HCT116 (cell line): ENCODE measurements at regions not wholly inside any gene's neighbourhood (a gene's known extent, or its start where the extent isn't known, plus 50 kb on each side); places are given as distances from the start of the nearest gene placed in this dataset.

Source experiments
- ATAC-seq: fragments of 200-7000 bp; cut with Tn5 transposase; 2 replicates; pipeline ENCODE4 v1.9.1; 2020; ENCODE audit warnings: mild to moderate bottlenecking, moderate library complexity
- BruUV-seq: library from RNA; stranded (reverse); fragments of 400-500 nt; replicated peaks from 2 replicates; lab custom pipeline; 2021; lab: Mats Ljungman, UMichigan
- CTCF ChIA-PET: fragments of 300-600 bp; sonication (Branson Sonifier 250); formaldehyde crosslinking; loops from one replicate; lab custom pipeline; 2021; ENCODE audit warnings: antibody characterized with exemption; lab: Charles Lee
- POLR2A ChIA-PET: fragments of 300-600, 350-600 bp; sonication (Branson Sonifier 250); formaldehyde crosslinking; loops from one replicate; lab custom pipeline; 2021; ENCODE audit warnings: antibody characterized with exemption; lab: Charles Lee
- RAD21 ChIA-PET, 2 experiments: fragments of 300-600 bp; sonication (Branson Sonifier 250); formaldehyde crosslinking; loops; one replicate each; lab custom pipeline; 2023; ENCODE audit warnings: low total read pairs in 2 of 2; ENCODE audit not compliant: uncharacterized antibody in 2 of 2, unreplicated experiment in 2 of 2, low non-redundant PET in 1 of 2; lab: Charles Lee
- DNase-seq: peaks from one replicate; pipeline ENCODE4 v3.0.0-alpha.2; 2010; ENCODE audit warnings: low read depth, low spot score
- H2AFZ ChIP-seq: fragments of 200-600 bp; shearing (Covaris generic), sonication (generic); 2 replicates; pipeline ENCODE4 v1.6.1; 2017; ENCODE audit warnings: low read depth, mixed run types, mixed read lengths, antibody characterized with exemption, low read length; ENCODE audit not compliant: poor library complexity, severe bottlenecking
- H3K27ac ChIP-seq: 2 replicates; pipeline ENCODE4 v1.5.1; 2012; ENCODE audit warnings: low read depth, low read length
- H3K27me3 ChIP-seq: fragments of 200-600 bp; sonication (generic); 2 replicates; pipeline ENCODE4 v1.6.1; 2016; ENCODE audit warnings: mixed run types, low read length, mixed read lengths; ENCODE audit not compliant: insufficient read depth
- H3K36me3 ChIP-seq, 2 experiments: fragments of 200-500 bp in 1 of 2; fragments of 200-600 bp in 1 of 2; sonication (Bioruptor generic) in 1 of 2; sonication (generic) in 1 of 2; 2 replicates each; pipeline versions ENCODE4 v1.5.1 to v1.6.1; 2014 to 2016; ENCODE audit warnings: low read length in 2 of 2, inconsistent platforms in 1 of 2, mixed read lengths in 1 of 2, mixed run types in 1 of 2; ENCODE audit not compliant: insufficient read depth in 2 of 2, control insufficient read depth in 1 of 2
- H3K4me1 ChIP-seq, 2 experiments: fragments of 200-600 bp in 1 of 2; sonication (generic) in 1 of 2; 2 replicates each; pipeline versions ENCODE4 v1.5.1 to v1.6.1; 2012 to 2017; ENCODE audit warnings: low read length in 2 of 2, inconsistent platforms in 1 of 2, mild to moderate bottlenecking in 1 of 2, mixed read lengths in 1 of 2, mixed run types in 1 of 2, moderate library complexity in 1 of 2; ENCODE audit not compliant: insufficient read depth in 2 of 2, control insufficient read depth in 1 of 2
- H3K4me2 ChIP-seq: fragments of 200-600 bp; sonication (generic); 2 replicates; pipeline ENCODE4 v1.6.1; 2017; ENCODE audit warnings: mixed run types, low read length, mixed read lengths
- H3K4me3 ChIP-seq, 2 experiments: fragments of 200-600 bp in 1 of 2; sonication (generic) in 1 of 2; replicated peaks in 1 of 2; 2 replicates each; pipeline ENCODE4 v1.5.1; 2011 to 2016; ENCODE audit warnings: low read length in 2 of 2, control low read depth in 1 of 2, low read depth in 1 of 2, mild to moderate bottlenecking in 1 of 2, mixed read lengths in 1 of 2, mixed run types in 1 of 2
- H3K79me2 ChIP-seq: fragments of 200-600 bp; sonication (generic); 2 replicates; pipeline ENCODE4 v1.6.1; 2017; ENCODE audit warnings: mild to moderate bottlenecking, mixed run types, low read length, moderate library complexity, mixed read lengths; ENCODE audit not compliant: insufficient read depth
- H3K9ac ChIP-seq: fragments of 200-600 bp; sonication (generic); 2 replicates; pipeline ENCODE4 v1.6.1; 2016; ENCODE audit warnings: low read length, mixed read lengths
- H3K9me2 ChIP-seq: fragments of 200-600 bp; sonication (generic), shearing (Covaris generic); 2 replicates; pipeline ENCODE4 v1.6.1; 2017; ENCODE audit warnings: mixed run types, mild to moderate bottlenecking, moderate library complexity; ENCODE audit not compliant: insufficient read depth
- H3K9me3 ChIP-seq, 2 experiments: fragments of 200-500 bp in 1 of 2; fragments of 200-600 bp in 1 of 2; sonication (Bioruptor generic) in 1 of 2; sonication (generic) in 1 of 2; 2 replicates each; pipeline ENCODE4 v1.6.1; 2014 to 2017; ENCODE audit warnings: low read length in 2 of 2, mixed read lengths in 2 of 2, inconsistent platforms in 1 of 2, low read depth in 1 of 2, mild to moderate bottlenecking in 1 of 2, mixed run types in 1 of 2, moderate library complexity in 1 of 2; ENCODE audit not compliant: control insufficient read depth in 1 of 2, insufficient read depth in 1 of 2
- H4K20me1 ChIP-seq: fragments of 200-600 bp; sonication (generic), shearing (Covaris generic); 2 replicates; pipeline ENCODE4 v1.6.1; 2017; ENCODE audit warnings: mixed run types, mild to moderate bottlenecking, moderate library complexity; ENCODE audit not compliant: insufficient read depth
- CBX3 ChIP-seq: IDR thresholded peaks from 2 replicates; pipeline ENCODE4 v1.6.1; 2012; ENCODE audit warnings: low read depth
- EGR1 ChIP-seq: IDR thresholded peaks from 2 replicates; pipeline ENCODE4 v1.6.1; 2012; ENCODE audit warnings: low read depth
- EZH2 ChIP-seq: fragments of 200-600 bp; sonication (generic); IDR thresholded peaks from 2 replicates; pipeline ENCODE4 v1.6.1; 2017; ENCODE audit warnings: antibody characterized with exemption, mixed run types
- POLR2A ChIP-seq: IDR thresholded peaks from 2 replicates; pipeline ENCODE4 v1.7.0; 2011; ENCODE audit warnings: borderline replicate concordance; ENCODE audit not compliant: insufficient read depth, insufficient read length; ENCODE audit errors: extremely low read depth
- POLR2AphosphoS5 ChIP-seq: IDR thresholded peaks from 2 replicates; pipeline ENCODE4 v1.6.1; 2011; ENCODE audit warnings: mild to moderate bottlenecking, low read depth, low read length, moderate library complexity
- SIN3A ChIP-seq: IDR thresholded peaks from 2 replicates; pipeline ENCODE4 v1.6.1; 2012; ENCODE audit warnings: low read depth
- SRF ChIP-seq: IDR thresholded peaks from 2 replicates; pipeline ENCODE4 v1.6.1; 2012; ENCODE audit warnings: low read depth
- ZFX ChIP-seq: fragments of 450-650 bp; IDR thresholded peaks from 2 replicates; pipeline ENCODE4 v1.6.1; 2017
- intact Hi-C: fragments of 100-400 bp; cut with micrococcal nuclease; formaldehyde crosslinking; loops from 2 replicates; pipeline ENCODE4 v1.10.0; 2022
- TF ChIP-seq, protein P1 (sequence below): IDR thresholded peaks from 2 replicates; pipeline ENCODE4 v1.6.1; 2012; ENCODE audit warnings: low read depth

GRCh38 chr7:41487229-41487940 lies 215.5 kb downstream of the INHBA start:
- CTCF ChIA-PET: no interaction called here

DNA sequence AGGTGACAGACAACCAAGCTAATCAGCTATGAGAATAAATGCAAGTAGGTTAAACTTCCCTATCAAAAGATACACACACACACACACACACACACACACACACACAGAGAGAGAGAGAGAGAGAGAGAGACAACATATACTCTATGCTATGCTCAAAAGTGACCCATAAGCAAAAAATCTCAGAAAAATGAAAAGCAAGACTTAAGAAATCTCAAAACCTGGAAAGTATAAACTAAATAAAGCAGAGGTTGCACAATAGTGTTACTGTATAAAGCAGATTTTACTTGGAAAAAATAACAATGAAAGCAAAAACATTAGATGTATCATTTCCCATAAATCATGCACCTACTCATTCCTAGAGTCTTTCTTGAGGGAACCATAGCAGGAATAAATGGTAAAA lies 221.5 kb downstream of the INHBA start:
- no peaks in the 10 kb centered on the region for H3K4me1 ChIP-seq
- no peak overlapping the region for H3K4me3 ChIP-seq
- ChIA-PET POLR2A (no interaction called here), CTCF (no interaction called here), RAD21 (no interaction called here)
- no peak for TF ChIP-seq POLR2AphosphoS5
- no peak for TF ChIP-seq SIN3A
- no peak for TF ChIP-seq EZH2
- TF ChIP-seq, protein P1, sequence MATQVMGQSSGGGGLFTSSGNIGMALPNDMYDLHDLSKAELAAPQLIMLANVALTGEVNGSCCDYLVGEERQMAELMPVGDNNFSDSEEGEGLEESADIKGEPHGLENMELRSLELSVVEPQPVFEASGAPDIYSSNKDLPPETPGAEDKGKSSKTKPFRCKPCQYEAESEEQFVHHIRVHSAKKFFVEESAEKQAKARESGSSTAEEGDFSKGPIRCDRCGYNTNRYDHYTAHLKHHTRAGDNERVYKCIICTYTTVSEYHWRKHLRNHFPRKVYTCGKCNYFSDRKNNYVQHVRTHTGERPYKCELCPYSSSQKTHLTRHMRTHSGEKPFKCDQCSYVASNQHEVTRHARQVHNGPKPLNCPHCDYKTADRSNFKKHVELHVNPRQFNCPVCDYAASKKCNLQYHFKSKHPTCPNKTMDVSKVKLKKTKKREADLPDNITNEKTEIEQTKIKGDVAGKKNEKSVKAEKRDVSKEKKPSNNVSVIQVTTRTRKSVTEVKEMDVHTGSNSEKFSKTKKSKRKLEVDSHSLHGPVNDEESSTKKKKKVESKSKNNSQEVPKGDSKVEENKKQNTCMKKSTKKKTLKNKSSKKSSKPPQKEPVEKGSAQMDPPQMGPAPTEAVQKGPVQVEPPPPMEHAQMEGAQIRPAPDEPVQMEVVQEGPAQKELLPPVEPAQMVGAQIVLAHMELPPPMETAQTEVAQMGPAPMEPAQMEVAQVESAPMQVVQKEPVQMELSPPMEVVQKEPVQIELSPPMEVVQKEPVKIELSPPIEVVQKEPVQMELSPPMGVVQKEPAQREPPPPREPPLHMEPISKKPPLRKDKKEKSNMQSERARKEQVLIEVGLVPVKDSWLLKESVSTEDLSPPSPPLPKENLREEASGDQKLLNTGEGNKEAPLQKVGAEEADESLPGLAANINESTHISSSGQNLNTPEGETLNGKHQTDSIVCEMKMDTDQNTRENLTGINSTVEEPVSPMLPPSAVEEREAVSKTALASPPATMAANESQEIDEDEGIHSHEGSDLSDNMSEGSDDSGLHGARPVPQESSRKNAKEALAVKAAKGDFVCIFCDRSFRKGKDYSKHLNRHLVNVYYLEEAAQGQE: no peak
- no peak for TF ChIP-seq EGR1
- no peak for TF ChIP-seq CBX3
- no peak for TF ChIP-seq SRF
- TF ChIP-seq ZFX: no peak
- H3K36me3 ChIP-seq: no peaks in the 10 kb centered on the region
- ATAC-seq (no peak), DNase-seq (no peak)
- intact Hi-C loops: no loop called here
- H3K4me2 ChIP-seq: no peak overlapping the region
- BruUV-seq: no TSS peak
- no peaks in the 10 kb centered on the region for H3K79me2 ChIP-seq
- H3K9me2 ChIP-seq: no peaks in the 10 kb centered on the region
- H2AFZ ChIP-seq: no peak overlapping the region
- no peak overlapping the region for H3K9ac ChIP-seq
- H3K9me3 ChIP-seq: no peaks in the 10 kb centered on the region
- no peaks in the 10 kb centered on the region for H3K27me3 ChIP-seq
- no peak overlapping the region for H3K27ac ChIP-seq
- no peaks in the 10 kb centered on the region for H4K20me1 ChIP-seq

More at GRCh38 chr7:41487229-41487940, 215.5 kb downstream of the INHBA start:
- Histone ChIP-seq H3K79me2 (no peaks in the 10 kb centered on the region), H3K27ac (no peak overlapping the region), H3K9me2 (no peaks in the 10 kb centered on the region), H3K36me3 (no peaks in the 10 kb centered on the region), H3K27me3 (no peaks in the 10 kb centered on the region), H2AFZ (no peak overlapping the region), H3K4me1 (no peaks in the 10 kb centered on the region), H4K20me1 (no peaks in the 10 kb centered on the region), H3K4me3 (no peak overlapping the region), H3K9me3 (no peaks in the 10 kb centered on the region), H3K9ac (no peak overlapping the region), H3K4me2 (no peak overlapping the region)
- POLR2A ChIA-PET: no interaction called here
- ATAC-seq (no peak), DNase-seq (no peak)
- TF ChIP-seq CBX3 (no peak), POLR2A (no peak)
- no TSS peak for BruUV-seq
- RAD21 ChIA-PET: no interaction called here
- intact Hi-C loops: no loop called here
